Transverse colon (tissue), 4 donors: ENCODE measurements at regions not wholly inside any gene's neighbourhood (a gene's known extent, or its start where the extent isn't known, plus 50 kb on each side); places are given as distances from the start of the nearest gene placed in this dataset.

Source experiments
- DNase-seq: peaks from one replicate; pipeline ENCODE4 v3.0.0-alpha.2; 2019
- H3K27ac ChIP-seq, 4 donors: fragments of 200-600 bp; sonication (generic); 2 replicates each; pipeline ENCODE4 v1.5.1; 2016 to 2018; ENCODE audit warnings: inconsistent platforms in 4 of 4
- H3K27me3 ChIP-seq: fragments of 200-600 bp; sonication (generic); 2 replicates; pipeline ENCODE4 v1.5.1; 2017; ENCODE audit warnings: inconsistent platforms
- H3K36me3 ChIP-seq, 4 donors: fragments of 200-600 bp; sonication (generic); 2 replicates each; pipeline ENCODE4 v1.5.1; 2017 to 2019; ENCODE audit warnings: inconsistent platforms in 4 of 4
- H3K4me1 ChIP-seq, 4 donors: fragments of 200-600 bp; sonication (generic); 2 replicates each; pipeline ENCODE4 v1.5.1; 2017 to 2020; ENCODE audit warnings: inconsistent platforms in 4 of 4
- H3K4me3 ChIP-seq, 4 donors: fragments of 200-600 bp; sonication (generic); 1 replicate in 1 of 4; 2 replicates in 3 of 4; pipeline versions ENCODE4 v1.5.1 to v1.6.1; 2017 to 2019; ENCODE audit warnings: inconsistent platforms in 4 of 4
- H3K9me3 ChIP-seq, 2 donors: fragments of 200-600 bp; sonication (generic); 2 replicates each; pipeline ENCODE4 v1.5.1; 2017 to 2019; ENCODE audit warnings: inconsistent platforms in 2 of 2
- CTCF ChIP-seq, 5 experiments: fragments of 200-600 bp in 3 of 5; fragments of 450-650 bp in 2 of 5; sonication (generic) in 3 of 5; IDR thresholded peaks; 1 replicate in 2 of 5; 2 replicates in 3 of 5; pipeline ENCODE4 v1.5.1; 2016 to 2017; ENCODE audit warnings: antibody characterized with exemption in 5 of 5, inconsistent platforms in 3 of 5, mild to moderate bottlenecking in 2 of 5, moderate library complexity in 1 of 5
- EP300 ChIP-seq: sonication (generic); formaldehyde crosslinking; IDR thresholded peaks from one replicate; pipeline ENCODE4 v1.6.1; 2017; ENCODE audit warnings: antibody characterized with exemption, low read depth
- POLR2A ChIP-seq: fragments of 450-650 bp; IDR thresholded peaks from one replicate; pipeline ENCODE4 v1.6.1; 2016; ENCODE audit warnings: antibody characterized with exemption, mild to moderate bottlenecking, moderate library complexity
- POLR2AphosphoS5 ChIP-seq, 3 donors: sonication (generic); formaldehyde crosslinking; IDR thresholded peaks; one replicate each; pipeline ENCODE4 v1.6.1; 2016; ENCODE audit warnings: antibody characterized with exemption in 3 of 3
- WGBS, 2 donors: methylation state at CpG; one replicate each; pipeline ENCODE4 v1.1.5; 2018; ENCODE audit warnings: low coverage in 1 of 2; 5-methylcytosine and 5-hydroxymethylcytosine counted together
- in situ Hi-C, 4 donors: fragments of 200-750 bp; cut with MboI; loops; one replicate each; pipeline versions ENCODE4 v1.15.0 to v1.15.1; 2017; ENCODE audit warnings: low sequenced_read_pairs in 3 of 4, low pct_ligation_motif_present in 1 of 4, low pct_unique_long_range_greater_than_20kb in 1 of 4
- intact Hi-C: fragments of 100-400 bp; cut with DNase I; formaldehyde crosslinking; loops from one replicate; pipeline ENCODE4 v1.15.1; 2023; ENCODE audit warnings: low total_unique reads
- small RNA-seq, 4 donors: library from RNA; depleted of rRNA; stranded (forward); fragments of <200 nt; gene quantifications; one replicate each; pipeline ENCODE3, GENCODE V24; 2016

- TF ChIP-seq POLR2AphosphoS5 (IDR thresholded peaks at IDR 0.05) (no peak), POLR2A (no peak), CTCF (IDR thresholded peaks at IDR 0.05) (no peak), EP300 (no peak)
- H3K27ac ChIP-seq, result no peak overlapping the region
- H3K9me3 ChIP-seq, result no peaks in the 10 kb centered on the region
- no peak for DNase-seq
- WGBS, 2 donors, result 79 to 90% methylated on average over 2 of the region's 2 CpGs
- no peak overlapping the region for H3K4me3 ChIP-seq
- H3K36me3 ChIP-seq, result no peaks in the 10 kb centered on the region
- in situ Hi-C loops (no loop called here), intact Hi-C loops (no loop called here)
- H3K4me1 ChIP-seq, result no peaks in the 10 kb centered on the region
- no peaks in the 10 kb centered on the region for H3K27me3 ChIP-seq
Observed at GRCh38 chr4:20645236-20645635, 55.0 kb upstream of the PACRGL start.

GRCh38 chr4:20646287-20646686 is 54.0 kb upstream of the PACRGL start:
- H3K27me3 ChIP-seq, result no peaks in the 10 kb centered on the region
- intact Hi-C loops, result no loop called here
- TF ChIP-seq EP300 (no peak), CTCF (IDR thresholded peaks at IDR 0.05) (no peak), POLR2A (no peak), POLR2AphosphoS5 (IDR thresholded peaks at IDR 0.05) (no peak)

More at GRCh38 chr4:20646287-20646686, 54.0 kb upstream of the PACRGL start:
- no peak for DNase-seq
- Histone ChIP-seq H3K4me3 (no peak overlapping the region), H3K27ac (no peak overlapping the region), H3K4me1 (no peaks in the 10 kb centered on the region), H3K36me3 (no peaks in the 10 kb centered on the region), H3K9me3 (no peaks in the 10 kb centered on the region)
- in situ Hi-C loops, result no loop called here

Small RNA genes lying in the stretch of these regions (small RNA-seq; reads per million reads assigned to genes)
- gene MIR218-1, result 1.1 to 4.7 (median 2.6) reads per million in 4 donors
